GM23248 (cell line): ENCODE measurements at regions not wholly inside any gene's neighbourhood (a gene's known extent, or its start where the extent isn't known, plus 50 kb on each side); places are given as distances from the start of the nearest gene placed in this dataset.
"Not testable (repeated sequence)": the region's sequence is repeated elsewhere in the genome, so short reads cannot be mapped to it uniquely, and the experiment has no call there.

ENCODE experiments used
- DNase-seq: peaks from one replicate; pipeline ENCODE4 v3.0.0-alpha.2; 2015
- H2AFZ ChIP-seq: fragments of 200-600 bp; sonication (generic); 2 replicates; pipeline ENCODE4 v1.6.1; 2016; ENCODE audit warnings: antibody characterized with exemption
- H3F3A ChIP-seq: fragments of 200-600 bp; sonication (generic); 2 replicates; pipeline ENCODE4 v1.6.1; 2016; ENCODE audit warnings: mild to moderate bottlenecking, antibody characterized with exemption, mixed run types; ENCODE audit not compliant: insufficient read depth
- H3K27ac ChIP-seq: fragments of 200-600 bp; sonication (generic); 2 replicates; pipeline ENCODE4 v1.5.1; 2016; ENCODE audit warnings: mild to moderate bottlenecking
- H3K27me3 ChIP-seq: fragments of 200-600 bp; sonication (generic); replicated peaks from 2 replicates; pipeline ENCODE4 v1.6.1; 2016; ENCODE audit warnings: mild to moderate bottlenecking; ENCODE audit not compliant: insufficient read depth
- H3K36me3 ChIP-seq: fragments of 200-600 bp; sonication (generic); 2 replicates; pipeline ENCODE4 v1.6.1; 2016; ENCODE audit warnings: low read depth, mild to moderate bottlenecking
- H3K4me1 ChIP-seq: fragments of 200-600 bp; sonication (generic); 2 replicates; pipeline ENCODE4 v1.6.1; 2016; ENCODE audit warnings: mild to moderate bottlenecking; ENCODE audit not compliant: insufficient read depth
- H3K4me2 ChIP-seq: fragments of 200-600 bp; sonication (generic); one replicate; pipeline ENCODE4 v1.6.1; 2016; ENCODE audit warnings: mild to moderate bottlenecking; ENCODE audit not compliant: unreplicated experiment
- H3K4me3 ChIP-seq: fragments of 200-600 bp; sonication (generic); 2 replicates; pipeline ENCODE4 v1.5.1; 2016; ENCODE audit warnings: mild to moderate bottlenecking
- H3K79me2 ChIP-seq: fragments of 200-600 bp; sonication (generic); 2 replicates; pipeline ENCODE4 v1.6.1; 2016; ENCODE audit warnings: mild to moderate bottlenecking; ENCODE audit not compliant: insufficient read depth
- H3K9ac ChIP-seq: fragments of 200-600 bp; sonication (generic); 2 replicates; pipeline ENCODE4 v1.6.1; 2016; ENCODE audit warnings: mild to moderate bottlenecking
- H3K9me2 ChIP-seq: fragments of 200-600 bp; sonication (generic); 2 replicates; pipeline ENCODE4 v1.6.1; 2016; ENCODE audit warnings: mixed run types, mild to moderate bottlenecking, moderate library complexity; ENCODE audit not compliant: insufficient read depth
- H3K9me3 ChIP-seq: fragments of 200-600 bp; sonication (generic); one replicate; pipeline ENCODE4 v1.6.1; 2017; ENCODE audit warnings: low read depth
- H4K20me1 ChIP-seq: fragments of 200-600 bp; sonication (generic); 2 replicates; pipeline ENCODE4 v1.6.0; 2016; ENCODE audit not compliant: insufficient read depth
- EZH2 ChIP-seq: fragments of 200-600 bp; sonication (generic); IDR thresholded peaks from 2 replicates; pipeline ENCODE4 v1.6.1; 2018; ENCODE audit warnings: antibody characterized with exemption, mild to moderate bottlenecking; ENCODE audit not compliant: insufficient read depth, poor library complexity, severe bottlenecking
- EZH2phosphoT487 ChIP-seq: fragments of 200-600 bp; sonication (generic); IDR thresholded peaks from 2 replicates; pipeline ENCODE4 v1.6.1; 2018; ENCODE audit warnings: antibody characterized with exemption, moderate library complexity, mild to moderate bottlenecking, low read depth; ENCODE audit not compliant: insufficient read depth
- WGBS, 2 experiments: methylation state at CpG; one replicate each; pipeline ENCODE4 v1.1.6; 2015 to 2017; ENCODE audit warnings: low lambda C conversion rate in 2 of 2, low coverage in 1 of 2; ENCODE audit errors: missing lambda C conversion rate in 2 of 2; 5-methylcytosine and 5-hydroxymethylcytosine counted together
- in situ Hi-C: fragments of 300-500 bp; cut with MboI; formaldehyde crosslinking; loops from 2 replicates; pipeline ENCODE4 v1.15.0; 2020

GRCh38 chr15:44860168-44860567 lies 96.3 kb upstream of the TERB2 start:
- H3F3A ChIP-seq, H3K36me3 ChIP-seq, H4K20me1 ChIP-seq, H3K9me2 ChIP-seq, DNase-seq, H3K9ac ChIP-seq, H3K27me3 ChIP-seq, H2AFZ ChIP-seq, H3K4me2 ChIP-seq, H3K4me1 ChIP-seq, H3K9me3 ChIP-seq, H3K27ac ChIP-seq, in situ Hi-C loops, H3K4me3 ChIP-seq, H3K79me2 ChIP-seq: not testable (repeated sequence)
- 31 to 50% methylated on average over 2 of the region's 2 CpGs for WGBS, 2 experiments

GRCh38 chr15:44861439-44861910 lies 95.0 kb upstream of the TERB2 start:
- H4K20me1 ChIP-seq: no peaks in the 10 kb centered on the region
- 59 to 64% methylated on average over 14 of the region's 14 CpGs for WGBS, 2 experiments
- H3K9me3 ChIP-seq: no peaks in the 10 kb centered on the region
- no peak overlapping the region for H3K27ac ChIP-seq
- TF ChIP-seq EZH2 (no peak), EZH2phosphoT487 (no peak)
- no peaks in the 10 kb centered on the region for H3K79me2 ChIP-seq
- no peaks in the 10 kb centered on the region for H3K36me3 ChIP-seq
- H3K9me2 ChIP-seq: no peaks in the 10 kb centered on the region
- H3F3A ChIP-seq: no peaks in the 10 kb centered on the region
- in situ Hi-C loops: no loop called here
- no peak overlapping the region for H3K4me3 ChIP-seq
- H3K9ac ChIP-seq: no peak overlapping the region
- no peaks in the 10 kb centered on the region for H3K27me3 ChIP-seq
- H3K4me2 ChIP-seq: no peak overlapping the region
- no peak for DNase-seq
- H2AFZ ChIP-seq: no peak overlapping the region
- H3K4me1 ChIP-seq: no peaks in the 10 kb centered on the region

- H3K36me3 ChIP-seq: no peaks in the 10 kb centered on the region
- H3K4me2 ChIP-seq: no peak overlapping the region
- no peak for DNase-seq
- H3K9me2 ChIP-seq: no peaks in the 10 kb centered on the region
- H2AFZ ChIP-seq: no peak overlapping the region
- no peak overlapping the region for H3K27ac ChIP-seq
- no peak overlapping the region for H3K9ac ChIP-seq
- no peaks in the 10 kb centered on the region for H3K9me3 ChIP-seq
- WGBS, 2 experiments: 64 to 67% methylated on average over 6 of the region's 6 CpGs
- no peaks in the 10 kb centered on the region for H3F3A ChIP-seq
- TF ChIP-seq EZH2: no peak
- no peak for TF ChIP-seq EZH2phosphoT487
- in situ Hi-C loops: no loop called here
- no peaks in the 10 kb centered on the region for H3K79me2 ChIP-seq
- H4K20me1 ChIP-seq: no peaks in the 10 kb centered on the region
- no peak overlapping the region for H3K4me3 ChIP-seq
- no peaks in the 10 kb centered on the region for H3K27me3 ChIP-seq
- H3K4me1 ChIP-seq: no peaks in the 10 kb centered on the region
Measured at GRCh38 chr15:44861917-44862316, 94.6 kb upstream of the TERB2 start.

- in situ Hi-C loops, H3K4me2 ChIP-seq, H3K4me1 ChIP-seq, H4K20me1 ChIP-seq, H2AFZ ChIP-seq, DNase-seq, H3F3A ChIP-seq, H3K27ac ChIP-seq, H3K9ac ChIP-seq, H3K4me3 ChIP-seq, H3K9me3 ChIP-seq, H3K79me2 ChIP-seq, H3K9me2 ChIP-seq, H3K36me3 ChIP-seq, H3K27me3 ChIP-seq: not testable (repeated sequence)
- 19 to 21% methylated on average over 1 of the region's 1 CpG for WGBS, 2 experiments
Measured at GRCh38 chr15:44862866-44863265, 93.6 kb upstream of the TERB2 start.

- H3K9ac ChIP-seq, DNase-seq, H2AFZ ChIP-seq, H3K27me3 ChIP-seq, H3K9me2 ChIP-seq, H3K79me2 ChIP-seq, H3F3A ChIP-seq, H3K9me3 ChIP-seq, H3K4me3 ChIP-seq, H3K27ac ChIP-seq, H4K20me1 ChIP-seq, H3K4me2 ChIP-seq, in situ Hi-C loops, H3K36me3 ChIP-seq, H3K4me1 ChIP-seq: not testable (repeated sequence)
- 17 to 23% methylated on average over 1 of the region's 1 CpG for WGBS, 2 experiments
Measured at GRCh38 chr15:44868100-44868499, 88.4 kb upstream of the TERB2 start.

GRCh38 chr15:44870125-44870524 lies 86.4 kb upstream of the TERB2 start:
- H3K4me2 ChIP-seq, H3K4me3 ChIP-seq, in situ Hi-C loops, H3F3A ChIP-seq, H2AFZ ChIP-seq, H3K79me2 ChIP-seq, H3K27ac ChIP-seq, H3K36me3 ChIP-seq, DNase-seq, H3K9me2 ChIP-seq, H3K9me3 ChIP-seq, H4K20me1 ChIP-seq, H3K27me3 ChIP-seq, H3K9ac ChIP-seq, H3K4me1 ChIP-seq: not testable (repeated sequence)
- WGBS, 2 experiments: 38 to 40% methylated on average over 4 of the region's 4 CpGs
